ENCODE measurements at regions not wholly inside any gene's neighbourhood (a gene's known extent, or its start where the extent isn't known, plus 50 kb on each side); places are given as distances from the start of the nearest gene placed in this dataset.

DNA sequence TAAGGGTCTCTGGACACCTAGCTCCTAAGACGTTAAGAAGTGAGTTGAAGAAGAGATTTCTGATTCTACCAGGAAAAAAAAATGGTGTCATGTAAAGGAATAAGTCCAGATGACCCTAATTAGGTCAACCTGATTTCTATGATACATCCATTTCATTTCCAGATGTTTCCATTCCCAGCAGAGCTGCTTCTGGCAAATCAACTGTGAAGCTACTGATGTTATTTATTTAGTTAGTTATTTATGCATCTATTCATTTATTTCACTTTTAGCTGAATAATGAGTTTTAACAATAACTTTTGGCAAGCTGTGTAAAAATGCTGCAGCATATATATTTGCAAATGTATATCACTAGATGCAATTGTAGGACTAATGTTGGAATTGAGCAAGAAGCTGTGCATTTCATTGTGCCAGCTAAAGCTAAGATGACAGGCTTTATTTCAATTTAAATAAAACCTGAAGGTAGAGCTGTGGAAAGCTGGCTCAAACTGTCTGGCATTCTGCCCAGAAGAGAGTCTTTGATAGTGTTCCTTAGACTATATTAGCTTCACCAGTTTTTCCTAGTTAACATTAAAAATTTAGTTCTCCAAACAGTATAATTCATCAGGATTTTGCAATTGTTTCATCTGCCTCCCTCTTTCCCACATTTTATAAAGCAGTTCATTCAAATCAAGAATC, 1164.4 kb upstream of the ADGRL4 start:
- H3K27ac ChIP-seq: no peak overlapping the region
- intact Hi-C loops (cut with DNase I): no loop called here
- H3K27me3 ChIP-seq: no peaks in the 10 kb centered on the region
- no peak for DNase-seq
- peaks cover 0 to 7% (median 0%) of the 10 kb centered on the region in 4 donors for H3K4me1 ChIP-seq
- H3K36me3 ChIP-seq: no peaks in the 10 kb centered on the region
- TF ChIP-seq POLR2AphosphoS5 (IDR thresholded peaks at IDR 0.05) (no peak), POLR2A (IDR thresholded peaks at IDR 0.05) (no peak), EP300 (IDR thresholded peaks at IDR 0.05) (no peak)
- TF ChIP-seq, protein P1, sequence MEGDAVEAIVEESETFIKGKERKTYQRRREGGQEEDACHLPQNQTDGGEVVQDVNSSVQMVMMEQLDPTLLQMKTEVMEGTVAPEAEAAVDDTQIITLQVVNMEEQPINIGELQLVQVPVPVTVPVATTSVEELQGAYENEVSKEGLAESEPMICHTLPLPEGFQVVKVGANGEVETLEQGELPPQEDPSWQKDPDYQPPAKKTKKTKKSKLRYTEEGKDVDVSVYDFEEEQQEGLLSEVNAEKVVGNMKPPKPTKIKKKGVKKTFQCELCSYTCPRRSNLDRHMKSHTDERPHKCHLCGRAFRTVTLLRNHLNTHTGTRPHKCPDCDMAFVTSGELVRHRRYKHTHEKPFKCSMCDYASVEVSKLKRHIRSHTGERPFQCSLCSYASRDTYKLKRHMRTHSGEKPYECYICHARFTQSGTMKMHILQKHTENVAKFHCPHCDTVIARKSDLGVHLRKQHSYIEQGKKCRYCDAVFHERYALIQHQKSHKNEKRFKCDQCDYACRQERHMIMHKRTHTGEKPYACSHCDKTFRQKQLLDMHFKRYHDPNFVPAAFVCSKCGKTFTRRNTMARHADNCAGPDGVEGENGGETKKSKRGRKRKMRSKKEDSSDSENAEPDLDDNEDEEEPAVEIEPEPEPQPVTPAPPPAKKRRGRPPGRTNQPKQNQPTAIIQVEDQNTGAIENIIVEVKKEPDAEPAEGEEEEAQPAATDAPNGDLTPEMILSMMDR (IDR thresholded peaks at IDR 0.05): no peak
- no peaks in the 10 kb centered on the region for H3K9me3 ChIP-seq
- no peak overlapping the region for H3K4me3 ChIP-seq
- WGBS, 2 donors: 46 to 52% methylated on average over 1 of the region's 1 CpG

DNA sequence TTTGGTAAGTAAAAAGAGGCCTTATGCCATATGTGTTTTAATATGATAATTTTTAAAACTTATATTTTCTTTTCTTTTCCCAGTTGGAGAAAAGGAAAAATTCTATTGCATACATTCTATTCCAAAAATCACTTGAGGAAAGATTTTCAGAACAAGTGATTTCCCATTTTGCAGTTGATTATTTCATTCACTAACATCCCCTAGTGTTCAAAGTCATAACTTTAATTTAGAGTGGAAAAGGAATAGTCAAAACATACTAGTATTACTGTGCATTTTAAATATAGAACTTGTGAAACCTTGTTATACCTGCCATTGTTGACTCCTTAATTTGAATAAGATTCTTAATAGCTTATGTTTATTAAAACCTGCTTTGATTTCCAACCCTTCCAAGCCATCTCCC, 1157.6 kb upstream of the ADGRL4 start:
- no peaks in the 10 kb centered on the region for H3K27me3 ChIP-seq
- intact Hi-C loops (cut with DNase I): no loop called here
- DNase-seq: no peak
- H3K27ac ChIP-seq: no peak overlapping the region
- no peaks in the 10 kb centered on the region for H3K9me3 ChIP-seq
- no peak for TF ChIP-seq EP300 (IDR thresholded peaks at IDR 0.05)
- TF ChIP-seq, protein P1 (IDR thresholded peaks at IDR 0.05): no peak
- no peak for TF ChIP-seq POLR2A (IDR thresholded peaks at IDR 0.05)
- TF ChIP-seq POLR2AphosphoS5 (IDR thresholded peaks at IDR 0.05): no peak
- no peaks in the 10 kb centered on the region for H3K4me1 ChIP-seq
- H3K4me3 ChIP-seq: no peak overlapping the region
- no peaks in the 10 kb centered on the region for H3K36me3 ChIP-seq

DNA sequence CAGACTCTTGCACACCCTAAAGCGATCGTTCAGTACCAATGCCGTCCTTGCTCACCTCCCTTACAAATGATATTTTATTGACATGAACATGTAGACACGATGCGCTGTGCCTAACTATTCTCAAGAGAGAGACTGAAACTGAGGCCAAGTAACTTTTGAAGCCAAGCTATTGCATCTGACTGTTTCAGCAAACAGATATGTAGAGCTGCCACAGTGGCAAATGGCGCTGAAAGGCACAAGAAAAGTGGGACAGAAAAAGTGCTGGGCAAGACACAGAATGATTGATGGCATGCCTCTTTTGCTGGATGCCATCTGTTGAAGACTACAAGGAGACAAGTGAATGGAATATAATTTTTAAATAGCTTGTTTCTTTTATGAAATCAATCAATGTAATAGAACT, 1157.2 kb upstream of the ADGRL4 start:
- Histone ChIP-seq H3K4me3 (no peak overlapping the region), H3K4me1 (no peaks in the 10 kb centered on the region), H3K36me3 (no peaks in the 10 kb centered on the region), H3K27me3 (no peaks in the 10 kb centered on the region), H3K27ac (no peak overlapping the region), H3K9me3 (no peaks in the 10 kb centered on the region)
- TF ChIP-seq EP300 (IDR thresholded peaks at IDR 0.05) (no peak), POLR2A (IDR thresholded peaks at IDR 0.05) (no peak), POLR2AphosphoS5 (IDR thresholded peaks at IDR 0.05) (no peak)
- TF ChIP-seq, protein P1 (IDR thresholded peaks at IDR 0.05): no peak
- intact Hi-C loops (cut with DNase I): no loop called here
- no peak for DNase-seq
- WGBS, 2 donors: 94% methylated on average over 6 of the region's 6 CpGs

- no peaks in the 10 kb centered on the region for H3K9me3 ChIP-seq
- no peak overlapping the region for H3K27ac ChIP-seq
- WGBS, 2 donors: 82 to 88% methylated on average over 2 of the region's 2 CpGs
- TF ChIP-seq EP300 (IDR thresholded peaks at IDR 0.05) (no peak), POLR2A (IDR thresholded peaks at IDR 0.05) (no peak), POLR2AphosphoS5 (IDR thresholded peaks at IDR 0.05) (no peak)
- TF ChIP-seq, protein P1 (IDR thresholded peaks at IDR 0.05): no peak
- intact Hi-C loops (cut with DNase I): no loop called here
- no peak for DNase-seq
- no peak overlapping the region for H3K4me3 ChIP-seq
- H3K4me1 ChIP-seq: no peaks in the 10 kb centered on the region
- no peaks in the 10 kb centered on the region for H3K27me3 ChIP-seq
- H3K36me3 ChIP-seq: no peaks in the 10 kb centered on the region
Measured at GRCh38 chr1:80158771-80159170, 1152.2 kb upstream of the ADGRL4 start.

DNA sequence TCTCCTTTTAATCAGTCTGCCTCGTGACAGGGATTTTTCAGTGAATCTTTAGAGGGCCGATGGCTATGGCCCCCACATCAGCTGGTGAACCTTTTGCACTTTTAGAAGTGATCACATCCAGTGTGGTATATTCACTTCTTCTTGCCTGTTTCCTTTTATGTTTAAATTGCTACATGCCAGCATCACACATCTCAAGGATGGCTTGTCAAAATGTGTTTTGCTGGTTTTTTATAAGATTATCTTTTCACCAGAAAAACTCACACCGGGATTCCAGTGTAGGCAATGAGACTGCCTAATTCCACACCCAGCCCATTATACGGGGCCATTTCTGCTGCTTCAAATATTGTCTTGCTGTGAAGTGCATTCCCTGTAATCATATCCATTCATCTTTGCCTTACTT, 1151.7 kb upstream of the ADGRL4 start:
- H3K9me3 ChIP-seq: no peaks in the 10 kb centered on the region
- H3K27me3 ChIP-seq: no peaks in the 10 kb centered on the region
- no peak for TF ChIP-seq POLR2A (IDR thresholded peaks at IDR 0.05)
- TF ChIP-seq, protein P1 (IDR thresholded peaks at IDR 0.05): no peak
- no peak for TF ChIP-seq EP300 (IDR thresholded peaks at IDR 0.05)
- TF ChIP-seq POLR2AphosphoS5 (IDR thresholded peaks at IDR 0.05): no peak
- no peak for DNase-seq
- no peak overlapping the region for H3K4me3 ChIP-seq
- H3K27ac ChIP-seq: no peak overlapping the region
- no peaks in the 10 kb centered on the region for H3K36me3 ChIP-seq
- H3K4me1 ChIP-seq: no peaks in the 10 kb centered on the region
- intact Hi-C loops (cut with DNase I): no loop called here
- WGBS, 2 donors: 77 to 88% methylated on average over 4 of the region's 4 CpGs

All from sigmoid colon (tissue), 6 donors.